Activated naive CD4-positive, alpha-beta T cell treated with anti-CD3 and anti-CD28 coated beads for 36 hours (primary cell): ENCODE measurements at regions not wholly inside any gene's neighbourhood (a gene's known extent, or its start where the extent isn't known, plus 50 kb on each side); places are given as distances from the start of the nearest gene placed in this dataset.

Source experiments
- CTCF ChIA-PET: fragments of 350-600 bp; sonication (Branson Sonifier 250); formaldehyde crosslinking; loops from one replicate; lab custom pipeline; 2021; ENCODE audit warnings: antibody characterized with exemption; lab: Charles Lee
- DNase-seq: peaks from one replicate; pipeline ENCODE4 v3.0.0-alpha.2; 2020
- H3K27ac Mint-ChIP-seq: one replicate; pipeline ENCODE4 v1.8.0; 2021; ENCODE audit warnings: mild to moderate bottlenecking, mixed read lengths
- H3K27me3 Mint-ChIP-seq: one replicate; pipeline ENCODE4 v1.8.0; 2021; ENCODE audit warnings: low read depth, mixed read lengths
- H3K36me3 Mint-ChIP-seq: one replicate; pipeline ENCODE4 v1.8.0; 2021; ENCODE audit warnings: low read depth, mixed read lengths
- H3K4me1 Mint-ChIP-seq: one replicate; pipeline ENCODE4 v1.8.0; 2021; ENCODE audit warnings: low read depth, mixed read lengths
- H3K4me3 Mint-ChIP-seq: one replicate; pipeline ENCODE4 v1.8.0; 2021; ENCODE audit warnings: mild to moderate bottlenecking, moderate library complexity, mixed read lengths
- H3K9me3 Mint-ChIP-seq: one replicate; pipeline ENCODE4 v1.8.0; 2021; ENCODE audit warnings: mixed read lengths
- intact Hi-C: fragments of 100-400 bp; cut with micrococcal nuclease; formaldehyde crosslinking; loops from one replicate; pipeline ENCODE4 v1.15.1; 2023

DNA sequence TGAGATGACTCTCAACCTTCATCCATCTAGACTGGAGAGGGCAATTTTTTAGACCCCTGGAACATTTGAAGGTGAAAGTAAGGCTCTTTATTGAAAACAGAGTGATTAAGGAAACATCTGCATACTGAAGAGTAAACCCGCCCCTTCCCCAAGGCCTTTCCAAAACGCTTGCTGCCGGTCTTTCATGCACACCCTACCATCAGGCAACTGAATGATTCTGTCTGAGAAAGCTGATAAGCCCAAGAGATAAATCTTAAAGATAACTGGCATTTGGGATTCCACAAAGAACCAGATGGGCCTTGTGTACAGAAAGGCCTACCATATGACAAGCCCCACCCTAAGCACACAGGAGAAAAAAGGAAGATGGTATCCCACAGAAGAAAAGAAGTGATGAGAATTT, 54.4 kb upstream of the PIK3R1 start:
- H3K4me3 Mint-ChIP-seq = no peak overlapping the region
- H3K27me3 Mint-ChIP-seq = no peaks in the 10 kb centered on the region
- no peaks in the 10 kb centered on the region for H3K4me1 Mint-ChIP-seq
- DNase-seq = no peak
- H3K36me3 Mint-ChIP-seq = no peaks in the 10 kb centered on the region
- H3K27ac Mint-ChIP-seq = no peak overlapping the region
- intact Hi-C loops = no loop called here
- CTCF ChIA-PET = no interaction called here
- H3K9me3 Mint-ChIP-seq = no peaks in the 10 kb centered on the region

DNA sequence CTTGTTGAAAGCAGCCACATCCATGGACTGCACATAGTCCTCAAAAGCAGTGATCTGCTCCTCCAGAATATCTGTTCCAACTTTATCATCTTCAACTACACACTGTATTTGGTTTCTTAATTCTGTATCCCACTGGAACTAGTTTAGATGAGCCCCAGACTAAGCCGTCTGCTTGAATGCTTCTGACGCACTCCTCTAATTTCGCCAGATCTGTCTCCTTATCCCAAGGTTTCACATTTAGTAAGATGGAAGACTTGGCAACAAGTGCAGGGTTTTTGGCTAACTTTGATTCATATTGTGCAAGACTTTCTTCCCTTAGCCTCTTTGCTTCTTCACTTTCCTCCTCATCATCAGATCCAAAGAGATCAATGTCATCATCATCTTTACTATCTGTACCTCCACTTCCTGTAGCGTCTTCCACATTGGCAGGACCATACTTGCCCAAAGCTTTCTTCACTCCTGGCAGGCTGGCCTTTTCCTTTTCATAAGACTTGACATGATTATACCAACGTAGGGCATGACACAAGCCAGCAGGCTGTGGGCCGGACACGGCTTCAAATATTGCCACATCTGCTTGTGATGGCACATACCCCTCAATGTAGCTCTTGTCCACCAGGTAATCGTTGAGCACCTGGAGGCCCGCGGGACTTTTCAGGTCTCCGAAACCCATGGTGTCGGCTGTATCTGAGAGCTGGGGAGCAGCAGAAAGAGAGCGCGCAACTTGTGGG, 56.2 kb upstream of the PIK3R1 start:
- CTCF ChIA-PET = no interaction called here
- no peak overlapping the region for H3K4me3 Mint-ChIP-seq
- no peak for DNase-seq
- no peaks in the 10 kb centered on the region for H3K4me1 Mint-ChIP-seq
- no peaks in the 10 kb centered on the region for H3K9me3 Mint-ChIP-seq
- no peak overlapping the region for H3K27ac Mint-ChIP-seq
- no peaks in the 10 kb centered on the region for H3K27me3 Mint-ChIP-seq
- no peaks in the 10 kb centered on the region for H3K36me3 Mint-ChIP-seq
- intact Hi-C loops = no loop called here

DNA sequence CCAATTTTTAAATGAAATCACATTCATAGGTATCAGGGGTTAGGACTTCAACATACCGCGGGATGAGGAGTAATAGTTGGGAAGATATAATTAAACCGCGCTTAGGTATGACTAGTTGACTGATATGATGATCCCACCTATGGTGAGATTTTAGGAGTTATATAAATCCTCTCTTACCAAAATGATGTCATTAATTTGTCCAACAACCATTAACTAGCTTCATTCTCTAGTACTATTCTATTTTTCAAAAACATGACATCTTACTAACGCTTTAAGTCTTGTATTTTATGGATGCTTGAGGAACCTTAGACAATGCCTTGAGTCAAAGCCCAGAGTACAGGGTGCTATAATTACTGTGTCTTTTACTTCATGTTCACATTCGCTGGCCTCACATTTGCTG, 59.6 kb upstream of the PIK3R1 start:
- Mint-ChIP-seq H3K4me1 (no peaks in the 10 kb centered on the region), H3K36me3 (no peaks in the 10 kb centered on the region), H3K9me3 (no peaks in the 10 kb centered on the region), H3K27me3 (no peaks in the 10 kb centered on the region), H3K4me3 (no peak overlapping the region), H3K27ac (no peak overlapping the region)
- CTCF ChIA-PET = interaction anchor here (0.7 kb wide), 1 partner anchor 285 kb away, joined by 3 read pairs; no protein-coding TSS in a partner anchor
- DNase-seq = no peak
- intact Hi-C loops = no loop called here

- H3K27me3 Mint-ChIP-seq = no peaks in the 10 kb centered on the region
- CTCF ChIA-PET = interaction anchor here (0.7 kb wide), 1 partner anchor 127 kb away, joined by 3 read pairs; no protein-coding TSS in a partner anchor
- no peaks in the 10 kb centered on the region for H3K9me3 Mint-ChIP-seq
- DNase-seq = no peak
- H3K27ac Mint-ChIP-seq = no peak overlapping the region
- H3K4me3 Mint-ChIP-seq = no peak overlapping the region
- no peaks in the 10 kb centered on the region for H3K4me1 Mint-ChIP-seq
- intact Hi-C loops = no loop called here
- H3K36me3 Mint-ChIP-seq = no peaks in the 10 kb centered on the region
These were observed 61.3 kb upstream of the PIK3R1 start for GRCh38 chr5:68154119-68154857.

GRCh38 chr5:68151812-68152211, 63.7 kb upstream of the PIK3R1 start:
- Mint-ChIP-seq H3K9me3 (no peaks in the 10 kb centered on the region), H3K36me3 (no peaks in the 10 kb centered on the region), H3K27ac (no peak overlapping the region), H3K4me3 (no peak overlapping the region), H3K4me1 (no peaks in the 10 kb centered on the region), H3K27me3 (no peaks in the 10 kb centered on the region)
- no peak for DNase-seq
- intact Hi-C loops = no loop called here
- CTCF ChIA-PET = no interaction called here

DNA sequence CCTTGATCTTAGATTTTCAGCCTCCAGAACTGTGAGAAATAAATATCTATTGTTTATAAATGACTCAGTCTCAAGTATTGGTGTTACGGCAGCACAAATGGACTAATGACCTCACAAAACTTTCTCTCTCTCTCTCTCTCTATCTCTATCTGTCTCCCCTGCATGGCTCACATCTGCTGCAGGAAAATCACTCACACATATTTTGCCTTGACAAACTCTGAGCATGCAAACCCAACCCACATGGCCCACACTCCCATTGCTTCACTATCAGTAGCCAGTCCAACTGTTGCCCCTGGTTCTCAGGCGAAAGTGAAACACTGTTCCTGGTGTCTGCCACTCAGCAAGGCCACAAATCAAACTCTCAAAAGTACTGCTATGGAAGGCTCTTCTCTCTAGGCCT, 66.4 kb upstream of the PIK3R1 start:
- H3K9me3 Mint-ChIP-seq = no peaks in the 10 kb centered on the region
- no peak overlapping the region for H3K4me3 Mint-ChIP-seq
- H3K27me3 Mint-ChIP-seq = no peaks in the 10 kb centered on the region
- H3K36me3 Mint-ChIP-seq = no peaks in the 10 kb centered on the region
- no peak for DNase-seq
- H3K27ac Mint-ChIP-seq = no peak overlapping the region
- intact Hi-C loops = no loop called here
- no peaks in the 10 kb centered on the region for H3K4me1 Mint-ChIP-seq
- CTCF ChIA-PET = no interaction called here

DNA sequence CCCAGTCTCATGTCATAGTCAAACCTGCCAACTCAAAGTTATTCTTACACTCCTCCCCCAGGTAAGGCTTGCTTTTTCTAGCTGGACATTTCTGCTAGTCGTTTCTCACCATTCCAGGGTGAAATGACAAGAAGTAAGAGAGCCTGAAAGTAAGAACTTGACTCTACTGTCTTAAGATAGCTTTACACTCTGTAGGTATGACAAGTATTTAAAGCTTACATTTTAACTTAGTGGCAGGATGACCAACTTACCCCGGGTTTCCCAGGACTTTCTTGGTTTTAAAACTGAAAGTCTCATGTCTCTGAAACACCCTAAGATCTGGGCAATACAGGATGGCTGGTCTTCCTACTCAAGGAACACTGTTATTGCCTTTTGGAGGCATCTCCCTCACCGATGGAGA, 67.5 kb upstream of the PIK3R1 start:
- CTCF ChIA-PET = no interaction called here

DNA sequence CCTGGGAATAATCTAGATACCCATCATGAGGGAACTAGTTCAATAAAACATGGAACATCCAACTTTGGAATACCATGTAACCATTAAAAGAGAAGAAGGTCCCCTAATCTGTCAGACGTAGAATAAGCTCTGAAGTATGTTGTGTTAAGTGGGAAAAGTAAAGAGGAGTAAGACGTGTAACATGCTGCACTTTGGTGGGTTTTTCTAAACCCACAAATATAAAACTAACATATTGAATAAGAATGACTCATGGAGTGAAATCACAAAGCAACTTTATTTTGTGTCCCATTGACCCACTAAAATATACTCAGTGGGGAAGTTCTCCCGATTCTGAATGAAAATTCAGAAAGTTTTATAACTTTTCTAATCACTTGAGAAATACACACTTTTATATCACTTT, 67.9 kb upstream of the PIK3R1 start:
- intact Hi-C loops = no loop called here
- CTCF ChIA-PET = no interaction called here
- H3K4me3 Mint-ChIP-seq = no peak overlapping the region
- H3K27ac Mint-ChIP-seq = no peak overlapping the region
- no peak for DNase-seq
- no peaks in the 10 kb centered on the region for H3K27me3 Mint-ChIP-seq
- no peaks in the 10 kb centered on the region for H3K9me3 Mint-ChIP-seq
- H3K36me3 Mint-ChIP-seq = no peaks in the 10 kb centered on the region
- H3K4me1 Mint-ChIP-seq = no peaks in the 10 kb centered on the region

More for the DNA sequence above, 67.5 kb upstream of the PIK3R1 start:
- Mint-ChIP-seq H3K4me3 (no peak overlapping the region), H3K27me3 (no peaks in the 10 kb centered on the region), H3K36me3 (no peaks in the 10 kb centered on the region), H3K4me1 (no peaks in the 10 kb centered on the region), H3K27ac (no peak overlapping the region), H3K9me3 (no peaks in the 10 kb centered on the region)
- no peak for DNase-seq
- intact Hi-C loops = no loop called here

GRCh38 chr5:68141494-68141893, 74.1 kb upstream of the PIK3R1 start:
- H3K27ac Mint-ChIP-seq = no peak overlapping the region
- intact Hi-C loops = no loop called here
- no peak for DNase-seq

DNA sequence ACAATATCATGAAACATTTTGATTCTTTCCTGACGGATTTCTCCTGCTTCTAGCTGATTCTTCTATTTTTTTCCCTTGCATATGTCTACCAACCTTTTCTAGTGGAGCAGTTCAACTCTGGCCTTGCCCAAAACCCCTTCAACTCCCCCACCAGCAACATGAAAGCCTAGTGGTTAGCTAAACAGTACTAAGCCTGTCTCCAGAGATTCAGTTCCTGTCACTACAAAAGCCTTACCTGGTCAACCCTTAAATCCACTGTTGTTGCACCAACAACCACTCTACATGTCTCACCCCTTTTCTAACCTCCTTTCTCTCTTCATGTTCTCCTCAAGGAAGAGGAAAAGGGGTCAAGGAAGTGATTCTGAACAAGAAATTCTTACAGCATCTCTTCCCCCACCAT, 74.8 kb upstream of the PIK3R1 start:
- Mint-ChIP-seq H3K4me3 (no peak overlapping the region), H3K27me3 (no peaks in the 10 kb centered on the region), H3K36me3 (no peaks in the 10 kb centered on the region), H3K9me3 (no peaks in the 10 kb centered on the region), H3K4me1 (peaks cover 4% of the 10 kb centered on the region), H3K27ac (no peak overlapping the region)
- intact Hi-C loops = no loop called here
- CTCF ChIA-PET = interaction anchor here (0.6 kb wide), 1 partner anchor 131 kb away, joined by 4 read pairs; no protein-coding TSS in a partner anchor
- DNase-seq = no peak

More at GRCh38 chr5:68141494-68141893, 74.1 kb upstream of the PIK3R1 start:
- CTCF ChIA-PET = no interaction called here
- Mint-ChIP-seq H3K9me3 (no peaks in the 10 kb centered on the region), H3K4me1 (peaks cover 4% of the 10 kb centered on the region), H3K27me3 (no peaks in the 10 kb centered on the region), H3K36me3 (no peaks in the 10 kb centered on the region), H3K4me3 (no peak overlapping the region)

DNA sequence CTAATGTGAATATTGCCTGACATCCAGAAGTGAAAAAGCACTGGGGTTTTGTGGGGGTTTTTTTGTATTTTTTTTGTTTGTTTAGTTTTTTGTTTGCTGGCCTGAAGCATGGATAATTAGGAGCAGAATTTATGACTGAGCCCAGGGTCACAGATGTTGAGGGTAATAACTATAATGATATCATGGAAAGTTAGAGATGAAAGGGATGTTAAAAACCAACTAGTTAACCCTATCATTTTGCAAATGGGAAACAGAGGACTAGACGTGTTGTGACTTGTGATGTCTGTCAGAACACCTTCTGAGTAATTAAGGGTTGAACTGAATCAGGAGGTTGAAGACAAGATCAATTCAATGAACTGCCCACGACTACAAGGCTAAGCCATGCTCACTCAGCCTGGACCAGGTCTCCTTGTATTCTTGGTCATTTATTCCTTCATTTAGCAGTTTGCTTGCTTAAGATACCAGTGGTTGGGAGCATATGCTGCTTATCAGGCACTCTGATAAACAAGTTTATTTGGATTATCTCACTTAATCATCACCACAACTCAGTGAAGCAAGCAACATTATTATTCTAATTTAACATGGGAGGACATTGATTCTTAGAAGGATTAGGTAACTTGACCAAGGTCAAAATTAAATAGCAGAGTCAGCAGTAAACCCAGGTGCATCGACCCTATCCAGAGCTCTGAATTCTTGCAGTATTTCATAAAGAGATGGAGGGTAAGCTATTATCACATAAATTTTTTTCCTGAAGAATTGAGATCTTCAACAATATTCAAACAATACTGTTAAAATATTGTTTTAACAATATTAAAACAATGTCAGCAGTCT, 75.7 kb upstream of the PIK3R1 start:
- Mint-ChIP-seq H3K27me3 (no peaks in the 10 kb centered on the region), H3K27ac (no peak overlapping the region), H3K4me3 (no peak overlapping the region), H3K9me3 (no peaks in the 10 kb centered on the region), H3K4me1 (peaks cover 4% of the 10 kb centered on the region), H3K36me3 (no peaks in the 10 kb centered on the region)
- DNase-seq = no peak
- CTCF ChIA-PET = no interaction called here
- intact Hi-C loops = no loop called here

- peaks cover 4% of the 10 kb centered on the region for H3K4me1 Mint-ChIP-seq
- intact Hi-C loops = no loop called here
- no peak overlapping the region for H3K4me3 Mint-ChIP-seq
- no peak overlapping the region for H3K27ac Mint-ChIP-seq
- H3K27me3 Mint-ChIP-seq = no peaks in the 10 kb centered on the region
- no peaks in the 10 kb centered on the region for H3K36me3 Mint-ChIP-seq
- no peak for DNase-seq
- H3K9me3 Mint-ChIP-seq = no peaks in the 10 kb centered on the region
- CTCF ChIA-PET = no interaction called here
These were observed 77.9 kb upstream of the PIK3R1 start for GRCh38 chr5:68137511-68138140.
